ENCODE measurements at regions not wholly inside any gene's neighbourhood (a gene's known extent, or its start where the extent isn't known, plus 50 kb on each side); places are given as distances from the start of the nearest gene placed in this dataset.
A peak's percentile ranks its signal among the peaks of the same experiment; 100 is the strongest.
"Not testable (repeated sequence)": the region's sequence is repeated elsewhere in the genome, so short reads cannot be mapped to it uniquely, and the experiment has no call there.

- DNase-seq = no peak
Observed at GRCh38 chr4:83758285-83758684, 222.4 kb downstream of the GPAT3 start.

- DNase-seq = no peak
Observed at GRCh38 chr4:83757121-83757621, 221.3 kb downstream of the GPAT3 start.

DNA sequence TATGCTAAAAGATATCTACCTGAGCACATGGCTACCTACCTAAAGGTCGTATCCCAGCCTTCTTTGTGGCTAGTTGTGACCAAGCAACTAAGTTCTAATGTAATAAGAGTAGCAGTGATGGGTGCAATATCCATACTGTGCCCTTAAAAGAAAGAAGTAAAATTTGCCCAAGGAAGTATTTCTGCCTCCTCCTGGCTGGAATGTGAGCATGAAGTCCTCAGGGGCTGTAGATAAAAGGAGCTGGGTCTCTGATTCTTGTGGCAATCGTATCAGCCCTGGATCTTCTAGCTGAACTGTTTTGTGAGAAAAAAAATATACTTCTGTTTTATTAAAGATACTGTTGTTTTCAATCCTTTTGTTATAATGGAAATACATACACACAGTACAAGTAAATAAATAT, 217.4 kb downstream of the GPAT3 start:
- DNase-seq = no peak

GRCh38 chr4:83751336-83751949, 215.5 kb downstream of the GPAT3 start:
- no peak for DNase-seq

- no peak for DNase-seq
Observed at GRCh38 chr4:83748711-83749110, 212.8 kb downstream of the GPAT3 start.

DNA sequence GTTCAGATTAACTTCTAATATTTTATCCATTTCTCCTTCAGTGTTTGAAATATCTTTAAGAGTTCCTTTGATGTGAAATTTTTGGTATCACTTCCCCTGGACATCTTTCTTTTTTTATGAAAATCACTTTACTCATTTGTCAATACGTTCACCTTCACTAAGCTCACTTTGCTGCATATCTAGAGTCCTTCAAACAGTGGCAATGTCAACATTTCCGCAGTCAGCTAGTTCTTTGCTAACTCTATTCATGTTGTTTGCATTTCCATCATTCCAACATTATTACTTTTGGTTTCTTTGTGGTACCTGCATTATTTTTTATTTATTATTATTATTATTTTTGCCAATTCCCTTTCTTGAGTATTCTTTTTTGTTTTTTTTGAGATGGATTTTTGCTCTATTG, 203.0 kb downstream of the GPAT3 start:
- DNase-seq = no peak

DNA sequence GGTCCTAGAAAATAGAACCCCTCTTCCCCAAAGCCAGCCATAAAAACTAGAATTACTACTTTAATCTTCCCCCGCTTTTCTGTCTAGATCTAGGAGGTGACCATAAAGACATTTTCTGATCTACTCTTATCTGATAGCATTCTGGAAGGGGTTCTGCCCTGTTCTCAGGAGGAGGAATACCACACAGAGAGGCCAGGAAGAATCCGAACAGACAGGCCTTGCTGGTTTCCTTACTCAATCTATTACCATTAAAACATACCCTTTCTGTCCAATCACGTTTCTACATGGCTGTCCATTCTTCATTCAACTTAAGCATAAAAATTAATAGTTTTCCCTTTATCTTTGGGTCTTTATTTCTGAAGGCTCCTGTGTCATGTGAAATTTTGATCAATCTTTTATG, 198.7 kb downstream of the GPAT3 start:
- no peak for DNase-seq

DNA sequence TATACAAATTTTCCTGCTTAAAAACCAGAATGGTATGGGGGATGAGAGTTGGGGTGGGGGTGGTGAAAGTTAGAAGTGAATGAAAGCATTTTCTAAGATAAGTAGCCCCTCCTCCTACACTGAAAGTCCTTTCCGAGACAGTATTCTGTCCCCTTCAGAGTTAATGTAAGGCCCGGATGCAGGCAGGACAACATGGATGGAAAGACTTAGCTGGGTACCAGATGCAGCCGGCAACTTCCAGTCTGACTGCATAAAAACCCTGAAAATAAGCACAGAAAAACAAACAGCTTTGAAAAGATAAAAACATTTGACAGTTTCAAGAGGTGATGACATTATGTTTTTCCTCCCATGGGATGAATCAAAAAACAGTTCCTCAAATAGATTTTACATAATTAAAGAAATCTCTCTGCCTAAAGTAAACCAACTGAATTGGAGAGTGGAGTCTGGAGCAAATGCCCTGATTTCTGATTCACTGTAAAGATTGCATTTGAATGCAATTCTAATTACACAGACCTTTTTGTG, 196.3 kb downstream of the GPAT3 start:
- no peak for DNase-seq

DNA sequence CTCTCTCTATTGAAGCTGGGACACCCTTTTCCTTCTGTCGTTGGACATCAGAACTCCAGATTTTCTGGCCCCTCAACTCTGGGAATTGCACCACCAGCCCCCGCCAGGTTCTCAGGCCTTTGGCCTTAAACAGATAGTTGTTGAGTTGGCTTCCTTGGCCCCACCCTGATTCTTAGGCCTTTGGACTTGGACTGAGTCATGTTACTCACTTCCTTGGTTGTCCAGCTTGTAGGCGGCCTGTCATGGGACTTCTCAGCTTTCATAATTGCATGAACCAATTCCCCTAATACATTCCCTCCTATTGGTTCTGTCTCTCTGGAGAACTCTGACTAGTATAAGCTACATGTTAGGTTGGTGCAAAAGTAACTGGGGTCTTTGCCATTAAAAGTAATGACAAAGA, 195.7 kb downstream of the GPAT3 start:
- DNase-seq = no peak

- DNase-seq = not testable (repeated sequence)
Observed at GRCh38 chr4:83730958-83731357, 195.1 kb downstream of the GPAT3 start.

GRCh38 chr4:83728191-83728590, 192.3 kb downstream of the GPAT3 start:
- no peak for DNase-seq

DNA sequence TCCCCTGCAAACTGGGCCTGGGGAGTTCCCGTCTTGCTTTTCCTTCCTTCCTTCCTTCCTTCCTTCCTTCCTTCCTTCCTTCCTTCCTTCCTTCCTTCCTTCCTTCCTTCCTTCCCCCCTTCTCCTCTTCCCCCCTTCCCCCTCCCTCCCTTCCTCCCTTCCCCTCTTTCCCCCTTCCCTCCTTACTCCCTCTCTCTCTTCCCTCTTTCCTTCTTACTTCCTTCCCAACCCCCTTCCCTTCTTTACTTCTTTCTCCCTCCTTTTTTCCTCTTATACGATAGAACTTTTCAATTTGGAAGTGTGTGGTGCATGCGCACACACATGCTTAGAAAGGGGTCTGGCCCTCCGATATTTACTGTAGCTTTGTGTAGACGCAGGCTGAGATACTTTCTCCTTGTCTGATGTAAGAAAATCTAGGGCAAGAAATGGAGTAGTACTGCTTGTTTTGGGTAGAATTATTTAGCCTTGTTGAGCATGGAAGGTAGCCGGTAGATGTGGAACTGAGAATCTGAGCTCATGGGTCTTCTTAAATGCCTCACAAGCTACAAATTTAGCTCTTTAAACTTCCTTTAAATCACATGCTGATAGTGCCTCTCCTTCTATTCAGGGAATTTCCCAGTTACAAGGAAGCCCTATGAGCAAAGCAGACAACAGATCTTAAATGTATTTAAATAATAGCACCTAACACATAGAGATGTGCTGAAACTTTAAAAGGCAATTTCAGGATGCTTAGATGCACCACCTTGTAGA, 189.6 kb downstream of the GPAT3 start:
- DNase-seq = no peak

GRCh38 chr4:83724485-83725335, 188.8 kb downstream of the GPAT3 start:
- DNase-seq = peak; percentile 84

DNA sequence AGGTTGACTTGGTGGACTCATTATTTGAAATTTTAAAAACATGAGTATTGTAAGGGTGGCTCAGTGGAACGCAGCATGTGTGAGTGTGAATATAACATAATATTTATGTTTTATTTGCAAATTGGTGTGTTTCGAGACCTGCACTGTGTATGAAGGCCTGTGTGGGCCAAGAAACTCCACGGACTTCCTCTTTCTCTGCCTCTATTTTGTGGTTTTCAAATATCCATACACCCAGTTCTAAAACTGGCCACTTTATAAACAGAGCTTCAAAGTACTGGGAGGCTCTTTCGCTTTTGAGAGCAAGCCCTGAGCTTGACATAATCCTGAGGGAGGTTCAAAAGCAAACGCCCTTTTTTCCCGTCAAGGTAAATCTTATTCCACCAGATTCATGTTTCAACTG, 187.7 kb downstream of the GPAT3 start:
- no peak for DNase-seq

- DNase-seq = no peak
Observed at GRCh38 chr4:83722730-83723269, 186.9 kb downstream of the GPAT3 start.

GRCh38 chr4:83716874-83717273, 181.0 kb downstream of the GPAT3 start:
- no peak for DNase-seq

DNA sequence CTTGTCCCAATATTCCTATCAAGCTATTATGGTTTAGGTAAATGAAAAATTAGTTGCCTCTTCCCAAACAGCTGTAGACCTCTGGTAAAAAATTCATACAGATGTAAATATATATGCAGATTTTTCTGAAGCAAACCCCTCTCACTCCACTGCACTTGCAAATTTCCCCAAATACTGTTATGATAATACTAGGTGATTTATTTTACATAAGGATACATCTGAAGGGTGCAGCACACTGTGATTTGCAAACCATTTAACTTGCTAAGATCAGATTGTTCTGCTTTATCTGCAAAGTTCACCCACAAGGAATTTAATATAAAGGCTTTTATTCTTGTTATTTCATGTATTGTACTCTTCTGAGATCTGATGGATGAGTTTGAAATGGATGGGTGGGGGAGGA, 177.0 kb downstream of the GPAT3 start:
- DNase-seq = no peak

GRCh38 chr4:83709627-83710026, 173.7 kb downstream of the GPAT3 start:
- no peak for DNase-seq

GRCh38 chr4:83708500-83709175, 172.7 kb downstream of the GPAT3 start:
- DNase-seq = no peak

DNA sequence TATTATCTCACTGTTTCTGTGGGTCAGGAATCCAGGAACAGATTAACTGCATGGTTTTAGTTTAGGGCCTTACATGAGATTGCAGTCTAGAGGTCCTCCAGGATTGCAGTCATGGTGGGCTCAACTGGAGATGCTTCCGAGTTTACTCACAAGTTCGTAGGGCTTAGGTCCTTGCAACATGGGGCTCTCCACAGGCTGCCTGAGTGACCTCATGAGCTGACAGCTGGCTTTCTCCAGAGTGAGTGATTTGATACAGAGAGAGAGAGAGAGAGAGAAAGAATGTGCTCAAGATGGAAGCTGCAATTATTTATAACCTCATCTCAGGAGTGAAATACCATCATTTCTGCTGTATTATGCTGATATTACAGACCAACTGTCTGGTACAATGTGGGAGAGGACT, 168.9 kb downstream of the GPAT3 start:
- no peak for DNase-seq

DNA sequence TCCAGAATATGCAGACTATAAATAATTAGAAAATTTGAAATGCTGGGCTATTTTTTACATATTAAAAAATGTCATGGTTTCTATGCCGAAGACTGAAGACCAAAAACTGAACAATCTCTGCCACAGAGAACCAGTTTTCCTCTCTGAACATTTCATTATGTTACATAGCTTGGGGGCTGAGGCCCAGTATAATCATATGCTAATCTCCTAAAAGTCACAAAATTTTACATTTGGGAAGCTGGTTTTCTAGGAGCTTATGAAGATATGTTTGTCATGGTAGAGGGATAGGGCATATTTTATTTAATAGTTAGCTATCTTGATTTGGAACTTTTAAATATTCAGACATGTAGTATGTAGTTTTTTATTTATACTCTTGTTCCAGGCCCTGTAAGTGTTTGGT, 167.8 kb downstream of the GPAT3 start:
- DNase-seq = no peak

DNA sequence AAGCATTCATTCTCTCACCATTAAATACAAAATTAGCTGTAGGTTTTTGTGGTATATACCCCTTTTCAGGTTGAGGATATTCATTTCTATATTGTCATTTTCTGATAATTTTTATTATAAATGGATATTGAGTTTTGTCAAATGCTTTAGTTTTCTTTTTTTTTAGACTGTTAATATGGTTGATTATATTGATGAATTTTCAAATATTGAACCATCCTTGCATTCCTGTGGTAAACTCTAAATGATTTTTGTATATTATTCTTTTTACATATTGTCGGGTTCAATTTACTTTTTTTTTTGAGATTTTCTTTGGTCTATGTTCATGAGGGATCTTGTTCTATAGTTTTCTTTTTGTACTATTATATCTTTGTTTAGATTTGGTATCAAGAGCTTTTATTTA, 165.1 kb downstream of the GPAT3 start:
- no peak for DNase-seq

DNA sequence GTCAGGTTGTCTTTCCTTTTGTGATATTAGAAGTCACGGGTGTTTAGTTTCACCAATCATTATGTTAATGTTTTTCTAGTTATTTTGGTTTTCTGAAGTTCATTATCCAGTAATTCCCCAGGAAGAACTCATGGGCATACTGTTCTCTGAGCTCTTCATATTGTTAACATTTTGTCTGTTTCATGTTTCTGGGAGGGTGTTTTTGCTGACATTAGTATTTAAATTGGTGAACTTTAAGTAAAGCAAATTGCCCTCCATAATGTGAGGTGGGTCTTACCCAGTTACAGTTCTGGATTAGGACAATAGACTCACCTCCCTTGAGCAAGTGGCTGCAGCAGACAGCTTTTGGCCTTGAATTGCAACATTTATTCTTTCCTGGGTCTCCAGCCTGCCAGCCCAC, 163.4 kb downstream of the GPAT3 start:
- DNase-seq = no peak

All from eye (tissue), 1 donor.